Posterior vena cava (tissue), 2 donors: ENCODE measurements at regions not wholly inside any gene's neighbourhood (a gene's known extent, or its start where the extent isn't known, plus 50 kb on each side); places are given as distances from the start of the nearest gene placed in this dataset.
"Not testable (repeated sequence)": the region's sequence is repeated elsewhere in the genome, so short reads cannot be mapped to it uniquely, and the experiment has no call there.

Experiments used
- DNase-seq: peaks from one replicate; pipeline ENCODE4 v3.0.0-alpha.2; 2020; ENCODE audit warnings: low spot score
- intact Hi-C, 2 donors: fragments of 100-400 bp; cut with DNase I; formaldehyde crosslinking; loops; one replicate each; pipeline versions ENCODE4 v1.14.1 to v1.14.2; 2022 to 2023
- donor health status: DM: yes; HTN: yes; CAD: no.
- donor health status: DM: yes; HTN: yes; CAD: no.

DNA sequence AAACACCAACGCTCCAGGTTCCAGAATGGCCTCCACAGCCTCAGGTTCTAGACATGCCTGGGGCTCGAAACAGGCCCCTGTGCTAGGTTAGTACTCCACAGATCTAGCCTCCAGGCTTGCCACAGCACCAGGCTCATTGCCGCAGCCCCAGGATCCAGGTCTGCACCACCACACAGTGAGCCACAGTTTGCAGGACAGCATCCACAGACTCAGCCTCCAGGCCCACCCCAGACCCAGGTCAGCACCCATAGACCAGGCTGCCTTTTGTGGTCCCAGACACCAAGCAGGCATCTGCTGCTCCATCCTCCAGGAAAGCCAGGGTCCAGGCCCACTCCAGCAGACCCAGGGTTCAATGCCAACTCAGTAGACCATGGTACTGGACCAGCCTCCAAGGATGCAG lies 132.3 kb upstream of the VSTM2A start:
- DNase-seq, result no peak
- intact Hi-C loops, result no loop called here

DNA sequence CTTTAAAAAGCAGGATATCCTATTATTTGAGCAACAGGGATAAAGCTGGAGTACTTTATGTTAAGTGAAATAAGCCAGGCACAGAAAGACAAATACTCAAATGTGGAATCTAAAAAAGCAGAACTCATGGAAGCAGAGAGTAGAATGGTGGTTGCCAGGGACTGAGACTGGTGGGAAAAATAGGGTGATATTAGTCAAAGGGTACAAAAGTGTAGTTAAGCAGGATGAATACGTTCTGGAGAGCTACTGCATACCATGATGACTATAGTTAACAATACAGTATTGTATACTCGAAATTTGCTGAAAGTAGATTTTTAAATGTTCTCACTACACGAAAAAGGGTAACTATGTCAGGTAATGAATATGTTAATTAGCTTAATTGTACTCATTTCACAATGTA lies 125.5 kb upstream of the VSTM2A start:
- no peak for DNase-seq
- intact Hi-C loops, result no loop called here

DNA sequence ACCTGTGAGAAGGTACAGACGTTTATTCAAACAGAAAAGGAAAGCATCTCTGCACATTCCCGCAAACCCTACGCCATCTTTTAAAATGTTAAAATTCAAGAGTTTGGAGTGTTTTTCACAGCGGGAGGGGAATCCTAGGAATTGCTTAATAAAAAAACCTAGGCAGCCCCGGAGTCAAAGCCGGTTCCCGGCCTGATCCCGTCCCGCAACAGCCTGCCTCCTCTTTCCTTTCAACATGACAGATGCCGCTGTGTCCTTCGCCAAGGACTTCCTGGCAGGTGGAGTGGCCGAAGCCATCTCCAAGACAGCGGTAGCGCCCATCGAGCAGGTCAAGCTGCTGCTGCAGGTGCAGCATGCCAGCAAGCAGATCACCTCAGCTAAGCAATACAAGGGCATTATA lies 123.0 kb upstream of the VSTM2A start:
- intact Hi-C loops, result no loop called here
- DNase-seq, result peak; percentile 74

DNA sequence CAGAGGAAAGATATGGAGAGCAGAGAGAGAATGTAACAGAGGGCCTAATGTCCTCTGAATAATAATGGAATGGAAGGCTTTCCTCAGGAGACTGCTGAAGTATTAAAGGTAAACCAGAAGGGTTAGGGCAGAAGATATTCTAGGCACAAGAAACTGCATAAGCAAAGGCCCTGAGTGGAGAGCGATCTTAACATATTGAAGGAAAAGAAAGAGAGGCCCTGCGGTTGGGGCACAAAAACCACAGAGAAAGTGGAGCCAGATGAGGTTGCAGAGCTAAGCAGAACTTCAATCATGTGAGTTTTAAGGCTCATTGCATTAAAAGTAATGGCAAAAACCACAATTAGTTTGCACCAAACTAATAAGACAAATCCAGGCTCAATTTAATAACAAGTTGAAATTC lies 115.8 kb upstream of the VSTM2A start:
- no peak for DNase-seq
- intact Hi-C loops, result no loop called here

DNA sequence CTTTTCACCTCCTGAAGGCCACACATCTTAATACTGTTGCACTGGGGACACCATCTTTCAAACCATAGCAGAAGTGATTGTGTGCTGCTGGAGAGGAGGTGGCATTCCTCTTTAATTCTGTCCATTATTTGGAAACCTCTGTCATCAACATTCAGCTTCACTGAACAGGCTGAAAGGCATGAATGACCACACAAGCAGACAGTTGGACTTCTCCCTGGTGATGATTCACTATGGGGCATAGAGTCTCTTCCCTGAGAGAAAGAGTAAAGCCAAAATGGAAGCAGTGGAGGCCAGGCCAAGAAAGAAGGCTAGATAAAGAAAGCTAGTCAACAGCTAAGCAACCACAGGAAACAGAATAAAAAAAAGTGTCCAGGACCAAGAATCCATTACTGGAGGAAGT lies 113.1 kb upstream of the VSTM2A start:
- no peak for DNase-seq
- intact Hi-C loops, result no loop called here

DNA sequence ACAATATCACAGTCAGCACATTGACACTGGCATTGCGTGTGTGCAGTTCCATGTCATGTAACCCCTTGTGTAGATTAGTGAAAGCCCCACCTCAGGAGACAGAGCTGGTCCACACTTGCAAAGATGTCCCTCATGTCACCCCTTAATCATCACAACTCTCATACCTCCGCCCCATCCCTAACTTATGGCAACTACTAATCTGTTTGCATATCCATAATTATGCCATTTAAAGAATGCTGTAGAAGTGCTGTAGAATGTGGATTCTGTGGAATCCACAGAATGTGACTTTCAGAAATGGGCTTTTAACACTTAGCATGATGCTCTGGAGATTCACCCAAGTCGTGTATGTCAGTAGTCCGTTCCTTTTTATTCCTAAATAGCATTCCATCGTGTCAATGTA lies 102.8 kb upstream of the VSTM2A start:
- no peak for DNase-seq
- intact Hi-C loops, result no loop called here

DNA sequence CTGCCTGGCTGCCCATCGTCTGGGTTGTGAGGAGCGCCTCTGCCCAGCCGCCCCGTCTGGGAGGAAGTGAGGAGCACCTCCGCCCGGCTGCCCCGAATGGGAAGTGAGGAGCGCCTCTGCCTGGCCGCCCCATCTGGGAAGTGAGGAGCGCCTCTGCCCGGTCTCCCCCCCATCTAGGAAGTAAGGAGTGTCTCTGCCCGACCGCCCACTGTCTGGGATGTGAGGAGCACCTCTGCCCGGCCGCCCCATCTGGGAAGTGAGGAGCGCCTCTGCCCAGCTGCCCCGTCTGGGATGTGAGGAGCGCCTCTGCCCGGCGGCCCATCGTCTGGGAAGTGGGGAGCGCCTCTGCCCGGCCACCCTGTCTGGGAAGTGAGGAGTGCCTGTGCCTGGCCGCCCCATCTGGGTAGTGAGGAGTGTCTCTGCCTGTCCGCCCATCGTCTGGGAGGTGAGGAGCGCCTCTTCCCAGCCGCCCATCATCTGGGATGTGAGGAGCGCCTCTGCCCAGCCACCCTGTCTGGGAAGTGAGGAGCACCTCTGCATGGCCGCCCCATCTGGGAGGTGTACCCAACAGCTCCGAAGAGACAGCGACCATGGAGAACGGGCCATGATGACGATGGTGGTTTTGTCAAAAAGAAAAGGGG lies 98.0 kb upstream of the VSTM2A start:
- intact Hi-C loops, result not testable (repeated sequence)
- DNase-seq, result peak; percentile 74

DNA sequence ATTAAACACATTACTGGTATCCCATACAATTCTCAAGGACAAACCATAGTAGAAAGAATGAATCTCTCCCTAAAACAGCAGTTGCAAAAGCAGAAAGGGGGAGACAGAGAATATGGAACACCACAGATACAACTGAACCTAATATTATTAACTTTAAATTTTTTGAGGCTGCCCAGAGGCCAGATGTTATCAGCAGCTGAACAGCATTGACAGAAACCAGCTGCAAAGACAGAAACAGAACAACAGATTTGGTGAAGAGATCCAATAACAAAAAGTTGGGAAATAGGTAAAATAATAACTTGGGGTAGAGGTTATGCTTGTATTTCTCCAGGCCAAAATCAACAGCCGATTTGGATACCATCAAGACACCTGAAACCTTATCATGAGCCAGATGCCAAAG lies 89.0 kb upstream of the VSTM2A start:
- intact Hi-C loops, DNase-seq: not testable (repeated sequence)

DNA sequence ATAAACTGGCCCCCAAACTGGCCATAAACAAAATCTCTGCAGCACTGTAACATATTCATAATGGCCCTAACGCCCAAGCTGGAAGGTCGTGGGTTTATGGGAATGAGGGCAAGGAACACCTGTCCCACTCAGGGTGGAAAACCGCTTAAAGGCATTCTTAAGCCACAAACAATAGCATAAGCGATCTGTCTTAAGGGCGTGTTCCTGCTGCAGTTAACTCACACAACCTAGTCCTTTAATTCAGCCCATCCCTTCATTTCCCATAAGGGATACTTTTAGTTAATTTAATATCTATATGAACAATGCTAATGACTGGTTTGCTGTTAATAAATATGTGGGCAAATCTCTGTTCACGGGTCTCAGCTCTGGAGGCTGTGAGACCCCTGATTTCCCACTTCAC lies 87.5 kb upstream of the VSTM2A start:
- DNase-seq, intact Hi-C loops: not testable (repeated sequence)

DNA sequence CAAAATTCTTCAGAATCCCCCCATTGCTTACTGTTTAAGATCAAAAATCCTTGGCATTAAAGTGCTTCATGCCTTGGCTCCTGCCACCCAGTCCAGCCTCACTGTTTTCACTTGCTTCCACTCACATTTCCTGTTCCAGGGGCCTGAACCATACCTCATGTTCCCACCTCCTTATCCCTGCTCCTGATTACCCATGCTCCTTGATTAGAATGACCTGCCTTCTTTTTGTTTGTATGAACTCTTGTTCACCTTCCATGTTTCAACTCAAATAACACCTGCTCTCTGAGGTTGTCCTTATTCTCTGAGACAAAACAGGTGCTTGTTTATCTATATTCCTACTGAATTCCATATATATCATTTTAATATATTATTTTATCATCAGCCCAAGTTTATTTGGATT lies 77.1 kb upstream of the VSTM2A start:
- intact Hi-C loops, result no loop called here
- no peak for DNase-seq

DNA sequence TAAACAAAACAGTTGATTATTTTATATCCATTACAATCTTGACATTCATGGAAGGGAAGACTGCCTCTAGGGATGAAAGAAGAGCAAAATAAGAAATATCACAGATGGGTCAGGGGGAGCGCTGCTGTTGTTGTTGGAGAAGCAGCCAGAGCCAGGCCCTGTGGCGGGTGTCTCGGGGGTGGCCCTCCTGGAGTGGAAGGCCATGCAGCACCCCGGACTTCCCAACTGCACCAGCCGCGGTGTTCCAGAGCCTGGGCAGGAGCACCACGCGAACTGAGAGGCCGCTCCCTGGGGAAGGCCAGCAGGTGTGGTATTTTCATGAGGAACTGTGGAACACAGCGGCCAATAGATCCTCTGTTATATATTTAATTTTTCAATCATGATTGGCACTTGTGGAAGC lies 72.4 kb upstream of the VSTM2A start:
- DNase-seq, result no peak
- intact Hi-C loops, result no loop called here

DNA sequence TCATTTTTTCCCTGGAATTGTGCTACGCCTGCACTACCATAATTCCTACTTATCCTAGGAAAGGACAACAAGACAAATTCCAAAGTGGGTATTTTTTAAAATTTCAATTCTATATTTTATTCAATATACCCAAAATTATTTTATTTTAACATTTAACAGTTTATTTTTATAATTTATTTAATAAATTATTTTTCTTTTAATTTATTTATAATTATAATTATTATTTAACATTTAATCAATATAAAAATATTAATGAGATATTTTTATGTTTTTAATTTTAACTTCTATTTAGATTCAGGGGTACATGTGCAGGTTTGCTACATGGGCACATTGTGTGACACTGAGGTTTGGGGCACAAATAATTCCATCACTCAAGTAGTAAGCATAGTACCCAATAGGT lies 65.6 kb upstream of the VSTM2A start:
- no peak for DNase-seq
- intact Hi-C loops, result no loop called here

DNA sequence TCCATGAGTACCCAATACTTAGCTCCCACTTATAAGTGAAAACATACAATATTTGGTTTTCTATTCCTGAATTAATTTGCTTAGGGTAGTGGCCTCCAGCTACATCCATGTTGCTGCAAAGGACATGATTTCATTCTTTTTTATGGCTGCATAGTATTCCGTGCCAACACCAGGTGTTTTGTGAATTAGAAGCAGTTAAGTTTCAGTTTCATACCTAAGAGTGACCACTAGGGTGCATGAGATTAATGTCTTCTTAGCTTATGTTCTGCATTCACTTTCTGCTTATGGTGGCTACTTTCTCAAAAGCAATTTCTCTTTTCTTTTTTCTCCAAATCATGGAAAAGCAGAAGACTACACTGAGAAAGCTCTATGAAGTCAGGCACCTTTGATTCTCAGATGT lies 65.1 kb upstream of the VSTM2A start:
- intact Hi-C loops, result no loop called here
- DNase-seq, result no peak

DNA sequence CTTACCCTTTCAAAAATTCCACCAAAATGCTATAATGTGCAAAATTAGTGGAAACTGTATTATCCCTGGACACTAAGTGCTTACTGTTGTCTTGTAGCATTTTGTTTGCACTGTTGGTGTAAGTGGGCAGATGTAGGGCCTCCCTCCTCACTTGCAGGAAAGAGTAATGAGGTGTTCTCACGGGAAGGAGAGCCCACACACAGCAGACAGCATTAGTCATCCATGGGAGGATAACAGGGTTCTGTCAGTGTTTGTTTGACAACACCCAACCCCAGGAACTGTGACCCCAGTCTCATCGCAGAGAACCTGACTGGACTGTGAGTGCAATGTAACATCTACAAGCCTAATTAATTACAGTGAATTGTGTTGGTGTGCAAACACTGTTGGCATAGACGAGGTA lies 58.7 kb upstream of the VSTM2A start:
- DNase-seq, result no peak
- intact Hi-C loops, result no loop called here

DNA sequence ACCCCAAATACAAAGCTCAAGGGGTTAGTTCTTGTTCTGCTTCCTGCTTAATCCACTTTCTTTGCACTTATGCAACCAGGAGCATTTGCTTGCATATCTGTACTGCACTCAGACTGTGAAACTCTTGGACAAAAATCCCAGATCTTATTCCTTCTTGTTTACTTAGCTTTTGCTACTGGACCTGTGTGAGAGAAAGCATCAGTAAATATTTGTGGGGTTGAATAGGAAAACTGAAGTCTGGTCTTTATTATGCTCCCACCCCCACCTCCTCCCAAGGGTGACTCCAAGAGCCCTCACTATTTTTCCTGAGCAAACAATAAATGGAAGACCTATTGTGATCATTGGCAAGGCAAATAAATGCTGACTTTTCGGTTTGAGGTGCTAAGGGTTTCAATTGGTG lies 57.1 kb upstream of the VSTM2A start:
- intact Hi-C loops, result no loop called here
- DNase-seq, result no peak
